ENCODE measurements at regions not wholly inside any gene's neighbourhood (a gene's known extent, or its start where the extent isn't known, plus 50 kb on each side); places are given as distances from the start of the nearest gene placed in this dataset.

GRCh38 chr7:10343108-10343507 lies 630.6 kb upstream of the PHF14 start (continued):
- TF ChIP-seq PREB (CRISPR knock-in tag; IDR thresholded peaks at IDR 0.05; ENCODE audit: borderline replicate concordance) (no peak), ATF3 (CRISPR knock-in tag; conservative IDR thresholded peaks at IDR 0.05) (no peak), ZNF281 (CRISPR knock-in tag; IDR thresholded peaks at IDR 0.05) (no peak)

- TF ChIP-seq ATF3 (CRISPR knock-in tag; conservative IDR thresholded peaks at IDR 0.05) (no peak), MLX (CRISPR knock-in tag; IDR thresholded peaks at IDR 0.05) (no peak), ATF6 (CRISPR knock-in tag; IDR thresholded peaks at IDR 0.05) (no peak), NR3C1 (CRISPR knock-in tag; conservative IDR thresholded peaks at IDR 0.05; ENCODE audit: low read depth) (no peak), JAZF1 (CRISPR knock-in tag; IDR thresholded peaks at IDR 0.05) (no peak), ZNF263 (CRISPR knock-in tag; IDR thresholded peaks at IDR 0.05; ENCODE audit: low read depth) (no peak), ZNF425 (CRISPR knock-in tag; conservative IDR thresholded peaks at IDR 0.05) (no peak)
- DNase-seq (ENCODE audit: low spot score): no peak
- Mint-ChIP-seq H3K36me3 (no peaks in the 10 kb centered on the region), H3K9me3 (peaks cover 4% of the 10 kb centered on the region; the same call in 1 of the 2 replicates), H3K27ac (no peak overlapping the region), H3K4me1 (no peaks in the 10 kb centered on the region), H3K4me3 (no peak overlapping the region), H3K27me3 (ENCODE audit: low read depth) (no peaks in the 10 kb centered on the region)
- ATAC-seq: no peak
- POLR2A ChIA-PET: no interaction called here
- CTCF ChIA-PET: no interaction called here
Observed at GRCh38 chr7:10346032-10346431, 627.6 kb upstream of the PHF14 start.

GRCh38 chr7:10355816-10356215 lies 617.9 kb upstream of the PHF14 start:
- DNase-seq (ENCODE audit: low spot score): no peak
- CTCF ChIA-PET: no interaction called here
- no peaks in the 10 kb centered on the region for H3K4me1 Mint-ChIP-seq
- peaks cover 32% of the 10 kb centered on the region for H3K9me3 Mint-ChIP-seq
- H3K27me3 Mint-ChIP-seq (ENCODE audit: low read depth): no peaks in the 10 kb centered on the region
- no peak for ATAC-seq
- H3K27ac Mint-ChIP-seq: no peak overlapping the region
- TF ChIP-seq TEAD1 (CRISPR knock-in tag; IDR thresholded peaks at IDR 0.05) (no peak), TEAD4 (CRISPR knock-in tag; IDR thresholded peaks at IDR 0.05) (no peak), RELA (CRISPR knock-in tag; IDR thresholded peaks at IDR 0.05; ENCODE audit: borderline replicate concordance) (no peak), FOXJ3 (CRISPR knock-in tag; IDR thresholded peaks at IDR 0.05; ENCODE audit: borderline replicate concordance) (no peak), ETV6 (CRISPR knock-in tag; IDR thresholded peaks at IDR 0.05) (no peak), PREB (CRISPR knock-in tag; IDR thresholded peaks at IDR 0.05; ENCODE audit: borderline replicate concordance) (no peak), FOXK1 (CRISPR knock-in tag; IDR thresholded peaks at IDR 0.05) (no peak), MYBL2 (CRISPR knock-in tag; IDR thresholded peaks at IDR 0.05) (no peak), NFE2L1 (CRISPR knock-in tag; IDR thresholded peaks at IDR 0.05) (no peak)
- POLR2A ChIA-PET: interaction anchor here (0.6 kb wide), 1 partner anchor 237 kb away, joined by 6 read pairs; no protein-coding TSS in a partner anchor
- no peak overlapping the region for H3K4me3 Mint-ChIP-seq
- peaks cover 21% of the 10 kb centered on the region for H3K36me3 Mint-ChIP-seq

Data from WTC11 (cell line).